HCT116 (cell line): ENCODE measurements at regions not wholly inside any gene's neighbourhood (a gene's known extent, or its start where the extent isn't known, plus 50 kb on each side); places are given as distances from the start of the nearest gene placed in this dataset.

Experiments
- ATAC-seq: fragments of 200-7000 bp; cut with Tn5 transposase; 2 replicates; pipeline ENCODE4 v1.9.1; 2020; ENCODE audit warnings: mild to moderate bottlenecking, moderate library complexity
- BruUV-seq: library from RNA; stranded (reverse); fragments of 400-500 nt; replicated peaks from 2 replicates; lab custom pipeline; 2021; lab: Mats Ljungman, UMichigan
- CTCF ChIA-PET: fragments of 300-600 bp; sonication (Branson Sonifier 250); formaldehyde crosslinking; loops from one replicate; lab custom pipeline; 2021; ENCODE audit warnings: antibody characterized with exemption; lab: Charles Lee
- POLR2A ChIA-PET: fragments of 300-600, 350-600 bp; sonication (Branson Sonifier 250); formaldehyde crosslinking; loops from one replicate; lab custom pipeline; 2021; ENCODE audit warnings: antibody characterized with exemption; lab: Charles Lee
- RAD21 ChIA-PET, 2 experiments: fragments of 300-600 bp; sonication (Branson Sonifier 250); formaldehyde crosslinking; loops; one replicate each; lab custom pipeline; 2023; ENCODE audit warnings: low total read pairs in 2 of 2; ENCODE audit not compliant: uncharacterized antibody in 2 of 2, unreplicated experiment in 2 of 2, low non-redundant PET in 1 of 2; lab: Charles Lee
- DNase-seq: peaks from one replicate; pipeline ENCODE4 v3.0.0-alpha.2; 2010; ENCODE audit warnings: low read depth, low spot score
- H2AFZ ChIP-seq: fragments of 200-600 bp; shearing (Covaris generic), sonication (generic); 2 replicates; pipeline ENCODE4 v1.6.1; 2017; ENCODE audit warnings: low read depth, mixed run types, mixed read lengths, antibody characterized with exemption, low read length; ENCODE audit not compliant: poor library complexity, severe bottlenecking
- H3K27ac ChIP-seq: 2 replicates; pipeline ENCODE4 v1.5.1; 2012; ENCODE audit warnings: low read depth, low read length
- H3K27me3 ChIP-seq: fragments of 200-600 bp; sonication (generic); 2 replicates; pipeline ENCODE4 v1.6.1; 2016; ENCODE audit warnings: mixed run types, low read length, mixed read lengths; ENCODE audit not compliant: insufficient read depth
- H3K36me3 ChIP-seq, 2 experiments: fragments of 200-500 bp in 1 of 2; fragments of 200-600 bp in 1 of 2; sonication (Bioruptor generic) in 1 of 2; sonication (generic) in 1 of 2; 2 replicates each; pipeline versions ENCODE4 v1.5.1 to v1.6.1; 2014 to 2016; ENCODE audit warnings: low read length in 2 of 2, inconsistent platforms in 1 of 2, mixed read lengths in 1 of 2, mixed run types in 1 of 2; ENCODE audit not compliant: insufficient read depth in 2 of 2, control insufficient read depth in 1 of 2
- H3K4me1 ChIP-seq, 2 experiments: fragments of 200-600 bp in 1 of 2; sonication (generic) in 1 of 2; 2 replicates each; pipeline versions ENCODE4 v1.5.1 to v1.6.1; 2012 to 2017; ENCODE audit warnings: low read length in 2 of 2, inconsistent platforms in 1 of 2, mild to moderate bottlenecking in 1 of 2, mixed read lengths in 1 of 2, mixed run types in 1 of 2, moderate library complexity in 1 of 2; ENCODE audit not compliant: insufficient read depth in 2 of 2, control insufficient read depth in 1 of 2
- H3K4me2 ChIP-seq: fragments of 200-600 bp; sonication (generic); 2 replicates; pipeline ENCODE4 v1.6.1; 2017; ENCODE audit warnings: mixed run types, low read length, mixed read lengths
- H3K4me3 ChIP-seq, 2 experiments: fragments of 200-600 bp in 1 of 2; sonication (generic) in 1 of 2; replicated peaks in 1 of 2; 2 replicates each; pipeline ENCODE4 v1.5.1; 2011 to 2016; ENCODE audit warnings: low read length in 2 of 2, control low read depth in 1 of 2, low read depth in 1 of 2, mild to moderate bottlenecking in 1 of 2, mixed read lengths in 1 of 2, mixed run types in 1 of 2
- H3K79me2 ChIP-seq: fragments of 200-600 bp; sonication (generic); 2 replicates; pipeline ENCODE4 v1.6.1; 2017; ENCODE audit warnings: mild to moderate bottlenecking, mixed run types, low read length, moderate library complexity, mixed read lengths; ENCODE audit not compliant: insufficient read depth
- H3K9ac ChIP-seq: fragments of 200-600 bp; sonication (generic); 2 replicates; pipeline ENCODE4 v1.6.1; 2016; ENCODE audit warnings: low read length, mixed read lengths
- H3K9me2 ChIP-seq: fragments of 200-600 bp; sonication (generic), shearing (Covaris generic); 2 replicates; pipeline ENCODE4 v1.6.1; 2017; ENCODE audit warnings: mixed run types, mild to moderate bottlenecking, moderate library complexity; ENCODE audit not compliant: insufficient read depth
- H3K9me3 ChIP-seq, 2 experiments: fragments of 200-500 bp in 1 of 2; fragments of 200-600 bp in 1 of 2; sonication (Bioruptor generic) in 1 of 2; sonication (generic) in 1 of 2; 2 replicates each; pipeline ENCODE4 v1.6.1; 2014 to 2017; ENCODE audit warnings: low read length in 2 of 2, mixed read lengths in 2 of 2, inconsistent platforms in 1 of 2, low read depth in 1 of 2, mild to moderate bottlenecking in 1 of 2, mixed run types in 1 of 2, moderate library complexity in 1 of 2; ENCODE audit not compliant: control insufficient read depth in 1 of 2, insufficient read depth in 1 of 2
- H4K20me1 ChIP-seq: fragments of 200-600 bp; sonication (generic), shearing (Covaris generic); 2 replicates; pipeline ENCODE4 v1.6.1; 2017; ENCODE audit warnings: mixed run types, mild to moderate bottlenecking, moderate library complexity; ENCODE audit not compliant: insufficient read depth
- CBX3 ChIP-seq: IDR thresholded peaks from 2 replicates; pipeline ENCODE4 v1.6.1; 2012; ENCODE audit warnings: low read depth
- ELF1 ChIP-seq: IDR thresholded peaks from 2 replicates; pipeline ENCODE4 v1.6.1; 2012; ENCODE audit warnings: low read depth, borderline replicate concordance
- EZH2phosphoT487 ChIP-seq: fragments of 200-600 bp; IDR thresholded peaks from 2 replicates; pipeline ENCODE4 v1.6.1; 2018; ENCODE audit warnings: antibody characterized with exemption, borderline replicate concordance
- FOSL1 ChIP-seq: IDR thresholded peaks from 2 replicates; pipeline ENCODE4 v1.6.1; 2012; ENCODE audit warnings: low read depth
- JUND ChIP-seq: IDR thresholded peaks from 2 replicates; pipeline ENCODE4 v1.6.1; 2012
- POLR2A ChIP-seq: IDR thresholded peaks from 2 replicates; pipeline ENCODE4 v1.7.0; 2011; ENCODE audit warnings: borderline replicate concordance; ENCODE audit not compliant: insufficient read depth, insufficient read length; ENCODE audit errors: extremely low read depth
- POLR2AphosphoS5 ChIP-seq: IDR thresholded peaks from 2 replicates; pipeline ENCODE4 v1.6.1; 2011; ENCODE audit warnings: mild to moderate bottlenecking, low read depth, low read length, moderate library complexity
- REST ChIP-seq: IDR thresholded peaks from 2 replicates; pipeline ENCODE4 v1.6.1; 2012; ENCODE audit warnings: low read depth
- SIN3A ChIP-seq: IDR thresholded peaks from 2 replicates; pipeline ENCODE4 v1.6.1; 2012; ENCODE audit warnings: low read depth
- SRF ChIP-seq: IDR thresholded peaks from 2 replicates; pipeline ENCODE4 v1.6.1; 2012; ENCODE audit warnings: low read depth
- YY1 ChIP-seq: IDR thresholded peaks from 2 replicates; pipeline ENCODE4 v1.6.1; 2011; ENCODE audit warnings: low read length, low read depth, moderate library complexity, mild to moderate bottlenecking; ENCODE audit not compliant: insufficient replicate concordance; ENCODE audit errors: extremely low read depth
- ZFX ChIP-seq: fragments of 450-650 bp; IDR thresholded peaks from 2 replicates; pipeline ENCODE4 v1.6.1; 2017
- ZNF274 ChIP-seq: fragments of 200-500 bp; sonication (Bioruptor generic); IDR thresholded peaks from 2 replicates; pipeline ENCODE4 v1.6.1; 2014; ENCODE audit warnings: mild to moderate bottlenecking, low read depth, low read length, inconsistent platforms
- intact Hi-C: fragments of 100-400 bp; cut with micrococcal nuclease; formaldehyde crosslinking; loops from 2 replicates; pipeline ENCODE4 v1.10.0; 2022
- TF ChIP-seq, protein P1 (sequence below): IDR thresholded peaks from 2 replicates; pipeline ENCODE4 v1.6.1; 2011; ENCODE audit warnings: mild to moderate bottlenecking, low read length, moderate library complexity; ENCODE audit not compliant: insufficient replicate concordance; ENCODE audit errors: extremely low read depth

DNA sequence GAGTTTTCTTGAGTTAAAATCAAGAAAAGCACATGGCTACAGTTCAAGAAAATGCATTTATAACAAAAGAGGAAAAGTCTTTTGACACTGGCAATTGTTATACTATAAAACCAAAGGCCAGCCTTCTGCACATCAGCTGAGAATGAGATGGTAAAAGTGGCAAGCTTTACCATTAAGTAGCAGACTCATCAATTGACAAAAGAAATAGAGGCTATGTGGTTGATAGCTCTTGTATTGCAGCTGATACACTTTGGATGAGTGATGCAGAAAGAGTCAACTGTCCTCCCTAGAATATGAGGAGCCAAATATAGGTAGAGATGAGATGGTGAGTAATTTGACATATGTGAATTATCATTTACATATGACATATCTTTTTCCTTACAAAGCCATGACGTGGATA is 1100.9 kb upstream of the CDH6 start:
- Histone ChIP-seq H4K20me1 (no peaks in the 10 kb centered on the region), H3K27ac (no peak overlapping the region), H3K4me3 (no peak overlapping the region), H3K79me2 (no peaks in the 10 kb centered on the region), H3K36me3 (no peaks in the 10 kb centered on the region), H3K4me1 (no peaks in the 10 kb centered on the region), H3K27me3 (no peaks in the 10 kb centered on the region), H2AFZ (no peak overlapping the region), H3K9ac (no peak overlapping the region), H3K9me3 (peaks cover 0 to 3% of the 10 kb centered on the region in 2 experiments; a peak in 3 of 4 replicates), H3K9me2 (no peaks in the 10 kb centered on the region), H3K4me2 (no peak overlapping the region)
- intact Hi-C loops, result no loop called here
- CTCF ChIA-PET, result no interaction called here
- no TSS peak for BruUV-seq
- RAD21 ChIA-PET, result no interaction called here
- TF ChIP-seq CBX3, result no peak
- TF ChIP-seq ELF1, result no peak
- TF ChIP-seq YY1, result no peak
- TF ChIP-seq JUND, result no peak
- no peak for TF ChIP-seq SRF
- no peak for TF ChIP-seq SIN3A
- TF ChIP-seq, protein P1, sequence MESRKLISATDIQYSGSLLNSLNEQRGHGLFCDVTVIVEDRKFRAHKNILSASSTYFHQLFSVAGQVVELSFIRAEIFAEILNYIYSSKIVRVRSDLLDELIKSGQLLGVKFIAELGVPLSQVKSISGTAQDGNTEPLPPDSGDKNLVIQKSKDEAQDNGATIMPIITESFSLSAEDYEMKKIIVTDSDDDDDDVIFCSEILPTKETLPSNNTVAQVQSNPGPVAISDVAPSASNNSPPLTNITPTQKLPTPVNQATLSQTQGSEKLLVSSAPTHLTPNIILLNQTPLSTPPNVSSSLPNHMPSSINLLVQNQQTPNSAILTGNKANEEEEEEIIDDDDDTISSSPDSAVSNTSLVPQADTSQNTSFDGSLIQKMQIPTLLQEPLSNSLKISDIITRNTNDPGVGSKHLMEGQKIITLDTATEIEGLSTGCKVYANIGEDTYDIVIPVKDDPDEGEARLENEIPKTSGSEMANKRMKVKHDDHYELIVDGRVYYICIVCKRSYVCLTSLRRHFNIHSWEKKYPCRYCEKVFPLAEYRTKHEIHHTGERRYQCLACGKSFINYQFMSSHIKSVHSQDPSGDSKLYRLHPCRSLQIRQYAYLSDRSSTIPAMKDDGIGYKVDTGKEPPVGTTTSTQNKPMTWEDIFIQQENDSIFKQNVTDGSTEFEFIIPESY, result no peak
- TF ChIP-seq REST, result no peak
- TF ChIP-seq EZH2phosphoT487, result no peak
- no peak for TF ChIP-seq POLR2AphosphoS5
- TF ChIP-seq POLR2A, result no peak
- TF ChIP-seq ZFX, result no peak
- TF ChIP-seq ZNF274, result no peak
- no peak for TF ChIP-seq FOSL1
- DNase-seq, result no peak
- POLR2A ChIA-PET, result no interaction called here
- no peak for ATAC-seq
